GM18858 (cell line): ENCODE measurements at regions not wholly inside any gene's neighbourhood (a gene's known extent, or its start where the extent isn't known, plus 50 kb on each side); places are given as distances from the start of the nearest gene placed in this dataset.

Source experiments
- ATAC-seq: cut with Tn5 transposase; IDR thresholded peaks from one replicate; pipeline ENCODE4 v1.9.1; 2021; ENCODE audit not compliant: unreplicated experiment

DNA sequence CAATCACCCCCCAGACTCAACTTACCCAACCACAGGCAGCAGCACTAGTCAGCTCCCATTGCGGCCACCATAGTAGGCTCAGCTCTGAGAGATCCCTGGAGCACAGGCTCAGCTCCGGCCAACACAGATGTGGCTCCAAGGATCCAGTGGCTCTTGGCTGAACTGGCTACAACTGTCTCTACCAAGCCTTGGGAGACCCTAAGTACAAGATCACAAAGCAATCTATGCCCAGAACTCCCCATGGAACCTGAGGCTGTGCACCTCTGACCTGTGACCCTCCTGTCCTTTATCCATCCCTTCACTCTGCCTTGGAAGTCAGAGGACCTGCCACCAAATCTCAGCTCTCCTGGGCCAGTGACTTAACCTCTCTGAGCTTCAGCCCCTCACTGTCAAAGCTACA, 61.8 kb upstream of the GJB5 start:
- ATAC-seq = no peak

DNA sequence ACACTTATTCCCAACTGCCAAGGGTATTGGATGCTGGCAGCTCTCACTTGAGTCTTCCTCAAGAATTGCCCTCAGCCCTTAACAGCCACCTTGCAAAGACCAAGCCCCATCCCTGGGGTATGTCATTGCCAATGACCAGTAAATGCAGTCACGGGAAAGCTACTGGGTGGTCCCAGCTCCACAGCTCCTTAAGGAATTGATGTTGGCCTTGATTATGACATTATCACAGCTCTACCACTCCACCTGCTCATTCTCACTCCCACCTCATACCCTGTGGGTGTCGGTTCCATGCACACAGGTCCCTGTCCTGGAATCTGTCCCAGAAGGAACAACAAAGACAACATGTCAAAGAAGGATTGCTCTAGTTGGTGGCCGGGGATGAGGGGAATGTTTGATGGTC, 60.5 kb upstream of the GJB5 start:
- no peak for ATAC-seq

DNA sequence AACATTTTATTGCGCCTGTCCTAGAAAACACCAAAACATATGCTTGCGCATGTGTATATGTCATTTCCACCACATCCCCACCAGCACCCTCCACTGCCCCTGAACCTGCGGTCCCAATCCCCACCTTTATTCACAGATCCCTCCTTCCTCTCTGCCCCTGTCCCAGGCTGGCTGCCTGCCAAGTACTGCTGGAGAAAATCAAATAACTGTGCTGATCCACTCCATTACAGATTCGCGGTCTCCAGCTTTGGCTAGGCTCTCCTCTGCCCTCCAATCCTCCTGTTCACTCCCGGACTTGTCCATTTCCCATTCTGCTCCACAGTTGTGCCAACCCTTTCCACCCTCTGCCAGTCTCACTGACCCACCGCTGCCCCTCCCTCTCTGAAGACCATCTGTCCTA, 59.3 kb upstream of the GJB5 start:
- no peak for ATAC-seq

DNA sequence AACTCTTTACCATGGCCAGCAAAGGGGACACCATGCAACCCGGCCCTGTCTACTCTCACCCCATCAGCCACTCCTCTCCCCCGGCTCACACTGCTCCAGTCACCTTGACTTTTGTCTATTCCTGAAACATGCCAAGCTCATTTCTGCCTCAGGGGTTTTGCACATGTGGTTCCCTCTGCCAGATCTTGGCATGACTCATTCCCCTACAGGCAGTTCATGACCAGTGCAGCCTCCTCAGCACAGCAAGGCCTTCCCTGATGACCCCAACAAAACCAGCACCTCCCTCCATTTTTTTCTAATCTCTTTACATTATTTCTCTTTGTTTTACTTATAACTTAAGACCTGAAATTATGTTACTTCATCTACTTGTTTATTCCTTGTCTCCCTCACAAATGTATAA, 58.6 kb upstream of the GJB5 start:
- ATAC-seq = no peak

DNA sequence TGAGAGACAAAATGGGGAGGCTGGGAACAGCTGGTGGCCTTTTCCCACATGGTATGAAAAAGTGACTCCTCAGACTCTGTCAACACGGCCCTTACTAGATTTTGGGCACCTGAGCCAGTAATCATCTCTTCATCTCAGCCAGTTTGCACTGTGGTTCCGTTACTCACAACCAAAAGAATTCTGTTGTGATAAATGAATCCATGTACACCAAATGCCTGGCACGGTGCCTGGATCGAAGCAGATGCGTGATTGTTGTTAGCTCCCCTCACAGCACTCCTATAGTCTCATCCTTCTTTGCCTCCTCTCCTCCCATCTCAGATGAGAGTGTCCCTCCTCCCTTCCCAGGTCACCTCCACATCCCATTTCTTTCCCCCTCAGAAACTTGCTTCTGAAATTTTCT, 57.9 kb upstream of the GJB5 start:
- ATAC-seq = no peak

DNA sequence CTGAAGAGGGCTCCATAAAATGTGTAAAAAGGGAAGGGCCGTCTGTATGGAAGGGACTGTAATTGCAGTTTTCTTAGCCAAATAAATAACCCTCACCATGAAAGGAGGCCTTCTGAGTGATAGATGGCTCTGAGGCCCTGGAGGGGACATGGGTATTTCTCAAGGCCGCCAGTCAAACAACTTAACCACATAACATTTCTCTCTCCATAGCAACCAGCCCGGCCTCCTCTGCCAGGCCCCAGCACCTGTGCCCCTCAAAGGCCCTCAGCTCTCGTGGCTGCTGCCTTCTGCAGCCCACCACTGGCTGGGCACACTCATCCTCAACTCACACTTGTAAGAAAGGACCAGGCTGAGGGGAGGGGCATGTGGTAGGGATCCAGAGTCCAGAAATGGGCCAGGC, 57.0 kb upstream of the GJB5 start:
- ATAC-seq = no peak

DNA sequence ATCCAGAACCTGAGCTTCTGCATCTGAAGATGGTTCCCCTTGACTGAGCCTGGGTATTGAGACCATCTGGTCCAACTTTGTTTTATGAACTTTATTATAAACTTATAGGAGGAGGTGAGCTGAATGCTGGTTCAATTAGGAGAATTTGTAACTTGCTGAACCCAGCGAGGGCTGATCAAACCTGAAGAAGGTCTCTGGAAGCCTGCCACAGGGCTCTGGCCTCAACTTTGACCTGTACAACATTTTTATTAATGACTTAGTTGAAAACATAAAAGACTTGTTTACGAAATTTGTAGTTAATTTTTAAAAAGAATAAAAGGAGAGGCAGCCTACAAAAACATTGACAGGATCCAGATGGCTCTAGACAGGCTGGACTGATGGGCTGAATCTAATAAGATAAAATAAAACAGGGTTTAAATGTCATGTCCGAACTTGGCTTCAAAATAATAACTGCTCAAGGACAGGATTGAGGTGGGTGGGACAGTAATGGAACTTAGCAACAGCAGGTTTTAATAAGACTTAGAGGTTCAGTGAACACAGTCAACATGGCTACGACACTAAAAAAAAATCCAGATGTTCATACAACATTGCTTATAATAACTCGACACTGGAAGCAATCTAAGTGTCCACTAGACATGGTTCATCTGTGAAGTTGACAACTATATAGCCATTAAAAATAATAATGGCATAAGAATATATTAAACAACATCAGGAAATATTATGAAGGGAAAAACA, 53.4 kb upstream of the GJB5 start:
- no peak for ATAC-seq
